SK-N-SH treated with all-trans-retinoic acid at 6 μM for 48 hours (cell line): ENCODE measurements at regions not wholly inside any gene's neighbourhood (a gene's known extent, or its start where the extent isn't known, plus 50 kb on each side); places are given as distances from the start of the nearest gene placed in this dataset.
A peak's percentile ranks its signal among the peaks of the same experiment; 100 is the strongest.

Experiments
- ATAC-seq: fragments of 200-7000 bp; cut with Tn5 transposase; 3 replicates; pipeline ENCODE4 v1.9.1; 2020; ENCODE audit warnings: mild to moderate bottlenecking, moderate library complexity
- ARNTL ChIP-seq: fragments of 450-650 bp; formaldehyde crosslinking; IDR thresholded peaks from 2 replicates; pipeline ENCODE4 v1.5.0; 2020; ENCODE audit warnings: low read depth, mild to moderate bottlenecking, moderate library complexity, borderline replicate concordance
- BACH2 ChIP-seq: fragments of 250-450 bp; sonication (Bioruptor Pico); IDR thresholded peaks from 2 replicates; pipeline ENCODE4 v1.9.0; 2021; ENCODE audit warnings: mild to moderate bottlenecking, borderline replicate concordance
- ESRRG ChIP-seq: fragments of 250-450 bp; sonication (Bioruptor Pico); IDR thresholded peaks from 2 replicates; pipeline ENCODE4 v1.6.1; 2021; ENCODE audit warnings: mild to moderate bottlenecking
- GLIS3 ChIP-seq: fragments of 250-450 bp; sonication (Bioruptor Pico); IDR thresholded peaks from 2 replicates; pipeline ENCODE4 v1.5.0; 2020; ENCODE audit warnings: mild to moderate bottlenecking, moderate library complexity
- ISL1 ChIP-seq: fragments of 250-450 bp; sonication (Bioruptor Pico); IDR thresholded peaks from 2 replicates; pipeline ENCODE4 v2.1.2; 2022; ENCODE audit warnings: mild to moderate bottlenecking, moderate library complexity
- OSR1 ChIP-seq: fragments of 250-450 bp; sonication (Bioruptor Pico); IDR thresholded peaks from 2 replicates; pipeline ENCODE4 v1.8.0; 2022; ENCODE audit warnings: moderate library complexity, mild to moderate bottlenecking, inconsistent platforms
- PPARA ChIP-seq: fragments of 250-450 bp; sonication (Bioruptor Pico); IDR thresholded peaks from 2 replicates; pipeline ENCODE4 v1.5.0; 2020; ENCODE audit warnings: mild to moderate bottlenecking, borderline replicate concordance
- RARB ChIP-seq: fragments of 250-450 bp; sonication (Bioruptor Pico); IDR thresholded peaks from 2 replicates; pipeline ENCODE4 v1.8.0; 2021; ENCODE audit warnings: mild to moderate bottlenecking, moderate library complexity
- SNAI2 ChIP-seq: fragments of 250-450 bp; sonication (Bioruptor Pico); IDR thresholded peaks from 2 replicates; pipeline ENCODE4 v1.5.0; 2020; ENCODE audit warnings: mild to moderate bottlenecking, moderate library complexity
- TCF4 ChIP-seq: fragments of 250-450 bp; sonication (Bioruptor Pico); IDR thresholded peaks from 2 replicates; pipeline ENCODE4 v1.8.0; 2021; ENCODE audit warnings: mild to moderate bottlenecking, moderate library complexity, borderline replicate concordance
- TOX ChIP-seq: fragments of 250-450 bp; sonication (Bioruptor Pico); IDR thresholded peaks from 2 replicates; pipeline ENCODE4 v1.8.0; 2021; ENCODE audit warnings: mild to moderate bottlenecking, moderate library complexity, borderline replicate concordance
- ZC3H10 ChIP-seq: fragments of 250-450 bp; sonication (Bioruptor Pico); IDR thresholded peaks from 2 replicates; pipeline ENCODE4 v1.5.1; 2021; ENCODE audit warnings: mild to moderate bottlenecking, moderate library complexity
- ZNF565 ChIP-seq: fragments of 450-650 bp; formaldehyde crosslinking; conservative IDR thresholded peaks from 2 replicates; pipeline ENCODE4 v1.5.0; 2020; ENCODE audit warnings: low read depth, mild to moderate bottlenecking, moderate library complexity
- ZNF70 ChIP-seq: fragments of 450-650 bp; formaldehyde crosslinking; IDR thresholded peaks from 2 replicates; pipeline ENCODE4 v1.5.0; 2020; ENCODE audit warnings: mild to moderate bottlenecking, moderate library complexity
- ZNF8 ChIP-seq: fragments of 450-650 bp; formaldehyde crosslinking; IDR thresholded peaks from 2 replicates; pipeline ENCODE4 v1.5.0; 2020; ENCODE audit warnings: mild to moderate bottlenecking, moderate library complexity
- TF ChIP-seq, protein P1 (sequence below): fragments of 250-450 bp; sonication (Bioruptor Pico); IDR thresholded peaks from 2 replicates; pipeline ENCODE4 v1.8.0; 2021; ENCODE audit warnings: low read depth, mild to moderate bottlenecking, moderate library complexity, borderline replicate concordance
- TF ChIP-seq, protein P2 (sequence below): fragments of 250-450 bp; sonication (Bioruptor Pico); IDR thresholded peaks from 2 replicates; pipeline ENCODE4 v1.5.1; 2020; ENCODE audit warnings: low read depth, mild to moderate bottlenecking, moderate library complexity
- TF ChIP-seq, protein P3 (sequence below): fragments of 250-450 bp; sonication (Bioruptor Pico); IDR thresholded peaks from 2 replicates; pipeline ENCODE4 v1.5.0; 2020; ENCODE audit warnings: mild to moderate bottlenecking, moderate library complexity
- TF ChIP-seq, protein P4 (sequence below): fragments of 250-450 bp; sonication (Bioruptor Pico); IDR thresholded peaks from 2 replicates; pipeline ENCODE4 v1.8.0; 2020; ENCODE audit warnings: mild to moderate bottlenecking, moderate library complexity, borderline replicate concordance

DNA sequence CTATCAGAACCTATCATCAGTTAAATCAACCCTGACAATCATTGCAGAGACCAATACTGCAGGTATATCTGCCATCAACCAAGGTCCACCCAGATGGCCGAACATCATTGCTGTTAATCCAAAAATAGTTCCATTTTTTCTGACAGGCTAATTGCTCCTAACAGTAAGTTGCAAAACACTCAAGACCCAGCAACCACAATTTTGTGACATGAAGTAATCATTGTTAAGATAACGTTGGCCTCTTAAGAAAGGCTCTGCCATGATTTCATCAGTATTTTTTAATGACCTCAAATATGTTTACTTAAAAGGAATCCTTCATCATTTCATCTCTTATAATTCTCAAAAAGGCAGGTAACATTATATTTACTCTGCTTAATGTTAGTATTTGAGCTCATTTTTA is 553.4 kb upstream of the POM121L12 start:
- ATAC-seq: no peak

DNA sequence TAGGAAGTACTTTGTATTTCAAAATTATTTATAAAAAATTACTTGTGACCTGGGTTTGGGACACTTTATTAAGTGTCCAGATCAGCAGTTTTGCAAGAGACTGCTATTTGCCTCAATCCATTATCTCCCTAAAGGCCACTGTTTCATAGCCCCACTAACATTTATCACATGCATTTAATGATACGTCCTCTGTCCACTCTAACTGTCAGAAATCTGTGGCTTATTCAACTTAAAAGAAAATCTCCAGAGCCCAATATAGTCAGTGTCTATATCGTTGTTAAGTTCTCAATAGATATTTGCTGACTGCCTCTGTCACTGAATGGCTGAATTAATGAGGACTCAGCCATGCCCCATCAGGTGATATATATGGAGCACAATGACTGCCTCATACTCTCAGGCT is 553.9 kb upstream of the POM121L12 start:
- ATAC-seq: no peak
- TF ChIP-seq, protein P1, sequence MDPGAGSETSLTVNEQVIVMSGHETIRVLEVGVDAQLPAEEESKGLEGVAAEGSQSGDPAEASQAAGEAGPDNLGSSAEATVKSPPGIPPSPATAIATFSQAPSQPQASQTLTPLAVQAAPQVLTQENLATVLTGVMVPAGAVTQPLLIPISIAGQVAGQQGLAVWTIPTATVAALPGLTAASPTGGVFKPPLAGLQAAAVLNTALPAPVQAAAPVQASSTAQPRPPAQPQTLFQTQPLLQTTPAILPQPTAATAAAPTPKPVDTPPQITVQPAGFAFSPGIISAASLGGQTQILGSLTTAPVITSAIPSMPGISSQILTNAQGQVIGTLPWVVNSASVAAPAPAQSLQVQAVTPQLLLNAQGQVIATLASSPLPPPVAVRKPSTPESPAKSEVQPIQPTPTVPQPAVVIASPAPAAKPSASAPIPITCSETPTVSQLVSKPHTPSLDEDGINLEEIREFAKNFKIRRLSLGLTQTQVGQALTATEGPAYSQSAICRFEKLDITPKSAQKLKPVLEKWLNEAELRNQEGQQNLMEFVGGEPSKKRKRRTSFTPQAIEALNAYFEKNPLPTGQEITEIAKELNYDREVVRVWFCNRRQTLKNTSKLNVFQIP: no peak
- TF ChIP-seq ZC3H10 (CRISPR knock-in tag) (no peak), TOX (no peak)

More for the DNA sequence above, 553.4 kb upstream of the POM121L12 start:
- TF ChIP-seq GLIS3 (CRISPR knock-in tag) (no peak), RARB (no peak), ARNTL (CRISPR knock-in tag) (no peak), ESRRG (CRISPR knock-in tag) (no peak), OSR1 (CRISPR knock-in tag) (no peak), TOX (no peak), ISL1 (CRISPR knock-in tag) (no peak)
- TF ChIP-seq, protein P2, sequence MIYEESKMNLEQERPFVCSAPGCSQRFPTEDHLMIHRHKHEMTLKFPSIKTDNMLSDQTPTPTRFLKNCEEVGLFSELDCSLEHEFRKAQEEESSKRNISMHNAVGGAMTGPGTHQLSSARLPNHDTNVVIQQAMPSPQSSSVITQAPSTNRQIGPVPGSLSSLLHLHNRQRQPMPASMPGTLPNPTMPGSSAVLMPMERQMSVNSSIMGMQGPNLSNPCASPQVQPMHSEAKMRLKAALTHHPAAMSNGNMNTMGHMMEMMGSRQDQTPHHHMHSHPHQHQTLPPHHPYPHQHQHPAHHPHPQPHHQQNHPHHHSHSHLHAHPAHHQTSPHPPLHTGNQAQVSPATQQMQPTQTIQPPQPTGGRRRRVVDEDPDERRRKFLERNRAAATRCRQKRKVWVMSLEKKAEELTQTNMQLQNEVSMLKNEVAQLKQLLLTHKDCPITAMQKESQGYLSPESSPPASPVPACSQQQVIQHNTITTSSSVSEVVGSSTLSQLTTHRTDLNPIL (CRISPR knock-in tag): no peak

DNA sequence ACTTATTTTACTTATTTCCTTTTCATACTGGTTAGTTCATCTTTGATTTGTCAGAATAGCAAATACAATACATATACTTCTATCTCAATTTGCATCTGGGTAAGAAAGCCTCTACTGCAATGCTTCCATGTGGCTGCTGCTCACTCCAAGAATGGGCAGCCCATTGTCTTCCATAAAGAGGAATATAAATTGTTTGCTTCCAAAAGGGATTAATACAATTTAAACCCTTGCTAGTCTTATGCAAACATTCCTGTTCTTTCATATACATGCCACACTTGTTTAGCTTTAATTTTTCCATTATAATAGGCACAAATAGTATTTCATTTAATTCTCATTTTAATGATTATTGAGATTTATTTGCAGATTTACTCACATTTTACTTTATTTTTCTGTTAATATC is 555.4 kb upstream of the POM121L12 start:
- ATAC-seq: no peak
- TF ChIP-seq TOX: no peak

DNA sequence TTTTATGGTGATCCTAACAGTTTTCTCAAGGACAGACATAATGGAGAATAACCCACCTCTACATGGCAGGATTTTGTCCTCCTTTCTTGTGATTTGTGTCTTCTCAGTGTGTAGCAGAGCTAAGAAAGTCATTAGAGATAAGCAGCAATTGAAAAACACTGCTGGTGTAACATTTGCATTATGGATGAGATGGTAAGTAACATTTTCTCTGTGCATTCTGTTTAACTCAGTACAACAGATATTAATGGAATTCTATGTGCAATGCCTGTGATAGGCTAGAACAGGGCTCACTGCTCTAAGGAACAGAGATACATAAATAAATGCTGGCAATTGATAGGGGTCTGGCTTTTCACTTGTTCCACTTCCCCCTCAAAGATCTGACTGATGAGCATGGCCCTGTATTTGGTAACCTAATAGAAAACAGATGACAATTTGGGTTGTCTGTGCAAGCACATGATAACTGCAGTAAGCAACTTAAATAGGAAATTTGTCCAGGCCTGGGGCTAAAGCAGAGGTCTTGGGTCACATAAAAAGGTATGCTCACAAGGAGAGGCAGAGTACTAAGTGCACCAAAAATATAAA is 560.3 kb upstream of the POM121L12 start:
- TF ChIP-seq, protein P2 (CRISPR knock-in tag): no peak
- TF ChIP-seq ZNF70 (CRISPR knock-in tag) (peak; percentile 65), PPARA (CRISPR knock-in tag) (0 out of 2 replicates have a peak, but pooled peaks have one; percentile 70), ZNF8 (CRISPR knock-in tag) (no peak), ZNF565 (CRISPR knock-in tag) (no peak), BACH2 (CRISPR knock-in tag) (no peak), TOX (no peak), OSR1 (CRISPR knock-in tag) (no peak), RARB (no peak), SNAI2 (peak; percentile 42; the same call in 1 of the 2 replicates), TCF4 (CRISPR knock-in tag) (peak; percentile 97), ISL1 (CRISPR knock-in tag) (no peak), ZC3H10 (CRISPR knock-in tag) (no peak), ESRRG (CRISPR knock-in tag) (no peak)
- TF ChIP-seq, protein P3, sequence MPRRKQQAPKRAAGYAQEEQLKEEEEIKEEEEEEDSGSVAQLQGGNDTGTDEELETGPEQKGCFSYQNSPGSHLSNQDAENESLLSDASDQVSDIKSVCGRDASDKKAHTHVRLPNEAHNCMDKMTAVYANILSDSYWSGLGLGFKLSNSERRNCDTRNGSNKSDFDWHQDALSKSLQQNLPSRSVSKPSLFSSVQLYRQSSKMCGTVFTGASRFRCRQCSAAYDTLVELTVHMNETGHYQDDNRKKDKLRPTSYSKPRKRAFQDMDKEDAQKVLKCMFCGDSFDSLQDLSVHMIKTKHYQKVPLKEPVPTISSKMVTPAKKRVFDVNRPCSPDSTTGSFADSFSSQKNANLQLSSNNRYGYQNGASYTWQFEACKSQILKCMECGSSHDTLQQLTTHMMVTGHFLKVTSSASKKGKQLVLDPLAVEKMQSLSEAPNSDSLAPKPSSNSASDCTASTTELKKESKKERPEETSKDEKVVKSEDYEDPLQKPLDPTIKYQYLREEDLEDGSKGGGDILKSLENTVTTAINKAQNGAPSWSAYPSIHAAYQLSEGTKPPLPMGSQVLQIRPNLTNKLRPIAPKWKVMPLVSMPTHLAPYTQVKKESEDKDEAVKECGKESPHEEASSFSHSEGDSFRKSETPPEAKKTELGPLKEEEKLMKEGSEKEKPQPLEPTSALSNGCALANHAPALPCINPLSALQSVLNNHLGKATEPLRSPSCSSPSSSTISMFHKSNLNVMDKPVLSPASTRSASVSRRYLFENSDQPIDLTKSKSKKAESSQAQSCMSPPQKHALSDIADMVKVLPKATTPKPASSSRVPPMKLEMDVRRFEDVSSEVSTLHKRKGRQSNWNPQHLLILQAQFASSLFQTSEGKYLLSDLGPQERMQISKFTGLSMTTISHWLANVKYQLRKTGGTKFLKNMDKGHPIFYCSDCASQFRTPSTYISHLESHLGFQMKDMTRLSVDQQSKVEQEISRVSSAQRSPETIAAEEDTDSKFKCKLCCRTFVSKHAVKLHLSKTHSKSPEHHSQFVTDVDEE (CRISPR knock-in tag): peak; percentile 93; the same call in 1 of the 2 replicates
- TF ChIP-seq, protein P4, sequence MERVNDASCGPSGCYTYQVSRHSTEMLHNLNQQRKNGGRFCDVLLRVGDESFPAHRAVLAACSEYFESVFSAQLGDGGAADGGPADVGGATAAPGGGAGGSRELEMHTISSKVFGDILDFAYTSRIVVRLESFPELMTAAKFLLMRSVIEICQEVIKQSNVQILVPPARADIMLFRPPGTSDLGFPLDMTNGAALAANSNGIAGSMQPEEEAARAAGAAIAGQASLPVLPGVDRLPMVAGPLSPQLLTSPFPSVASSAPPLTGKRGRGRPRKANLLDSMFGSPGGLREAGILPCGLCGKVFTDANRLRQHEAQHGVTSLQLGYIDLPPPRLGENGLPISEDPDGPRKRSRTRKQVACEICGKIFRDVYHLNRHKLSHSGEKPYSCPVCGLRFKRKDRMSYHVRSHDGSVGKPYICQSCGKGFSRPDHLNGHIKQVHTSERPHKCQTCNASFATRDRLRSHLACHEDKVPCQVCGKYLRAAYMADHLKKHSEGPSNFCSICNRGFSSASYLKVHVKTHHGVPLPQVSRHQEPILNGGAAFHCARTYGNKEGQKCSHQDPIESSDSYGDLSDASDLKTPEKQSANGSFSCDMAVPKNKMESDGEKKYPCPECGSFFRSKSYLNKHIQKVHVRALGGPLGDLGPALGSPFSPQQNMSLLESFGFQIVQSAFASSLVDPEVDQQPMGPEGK (CRISPR knock-in tag): no peak
- TF ChIP-seq, all 23 proteins: peak for 5
- ATAC-seq: peak; percentile 58; the same call in 1 of the 3 replicates
